Calu3 (cell line): ENCODE measurements at regions not wholly inside any gene's neighbourhood (a gene's known extent, or its start where the extent isn't known, plus 50 kb on each side); places are given as distances from the start of the nearest gene placed in this dataset.

Experiments used
- BruUV-seq: library from RNA; stranded (reverse); fragments of 400-500 nt; replicated peaks from 2 replicates; lab custom pipeline; 2021; lab: Mats Ljungman, UMichigan
- CTCF ChIA-PET: fragments of 300-600 bp; sonication (Branson Sonifier 250); formaldehyde crosslinking; loops from one replicate; lab custom pipeline; 2022; ENCODE audit warnings: antibody characterized with exemption; lab: Charles Lee
- DNase-seq: peaks from one replicate; pipeline ENCODE4 v3.0.0; 2022
- H3K27ac Mint-ChIP-seq: one replicate; pipeline ENCODE4 v1.8.0; 2022; ENCODE audit warnings: mixed read lengths; ENCODE audit not compliant: unreplicated experiment
- H3K27me3 Mint-ChIP-seq: one replicate; pipeline ENCODE4 v1.8.0; 2022; ENCODE audit warnings: mixed read lengths; ENCODE audit not compliant: unreplicated experiment
- H3K36me3 Mint-ChIP-seq: one replicate; pipeline ENCODE4 v1.8.0; 2022; ENCODE audit warnings: mild to moderate bottlenecking, moderate library complexity, mixed read lengths; ENCODE audit not compliant: insufficient read depth, unreplicated experiment
- H3K4me1 Mint-ChIP-seq: one replicate; pipeline ENCODE4 v1.8.0; 2022; ENCODE audit warnings: mild to moderate bottlenecking, low read depth, mixed read lengths; ENCODE audit not compliant: unreplicated experiment
- H3K4me3 Mint-ChIP-seq: one replicate; pipeline ENCODE4 v1.8.0; 2022; ENCODE audit warnings: mild to moderate bottlenecking, low read depth, moderate library complexity, mixed read lengths; ENCODE audit not compliant: unreplicated experiment
- H3K9me3 Mint-ChIP-seq: one replicate; pipeline ENCODE4 v1.8.0; 2022; ENCODE audit warnings: low read depth, mixed read lengths; ENCODE audit not compliant: unreplicated experiment
- intact Hi-C: fragments of 100-400 bp; cut with micrococcal nuclease; formaldehyde crosslinking; loops from one replicate; pipeline ENCODE4 v1.10.0; 2022; ENCODE audit not compliant: unreplicated experiment
- TF ChIP-seq, protein P1 (sequence below): fragments of 200-600 bp; IDR thresholded peaks from one replicate; pipeline ENCODE4 v1.8.0; 2022; ENCODE audit warnings: antibody characterized with exemption; ENCODE audit not compliant: unreplicated experiment

DNA sequence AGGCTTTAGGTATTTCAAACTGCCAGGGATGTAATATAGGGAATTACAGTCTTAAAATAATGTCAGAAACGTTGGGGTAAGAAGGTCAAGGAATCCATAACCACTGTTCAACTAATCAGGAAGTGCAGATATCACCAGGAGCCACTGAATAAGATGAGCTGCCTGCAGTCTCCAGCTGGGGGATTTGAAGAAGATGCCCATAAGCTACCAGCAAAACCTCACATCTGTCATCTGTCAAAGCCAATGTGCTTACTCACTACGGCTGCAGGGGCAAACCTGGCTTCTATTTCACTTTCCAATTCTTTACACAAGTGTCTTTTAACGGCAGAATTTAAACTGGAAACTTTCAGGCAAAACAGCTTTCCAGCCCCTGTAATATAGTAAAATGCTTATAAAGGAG, 1410.1 kb upstream of the ATXN8OS start:
- Mint-ChIP-seq H3K9me3 (no peaks in the 10 kb centered on the region), H3K27me3 (no peaks in the 10 kb centered on the region), H3K27ac (no peak overlapping the region), H3K36me3 (no peaks in the 10 kb centered on the region), H3K4me3 (no peak overlapping the region), H3K4me1 (no peaks in the 10 kb centered on the region)
- no peak for DNase-seq
- BruUV-seq: no TSS peak
- intact Hi-C loops: no loop called here
- CTCF ChIA-PET: no interaction called here
- TF ChIP-seq, protein P1, sequence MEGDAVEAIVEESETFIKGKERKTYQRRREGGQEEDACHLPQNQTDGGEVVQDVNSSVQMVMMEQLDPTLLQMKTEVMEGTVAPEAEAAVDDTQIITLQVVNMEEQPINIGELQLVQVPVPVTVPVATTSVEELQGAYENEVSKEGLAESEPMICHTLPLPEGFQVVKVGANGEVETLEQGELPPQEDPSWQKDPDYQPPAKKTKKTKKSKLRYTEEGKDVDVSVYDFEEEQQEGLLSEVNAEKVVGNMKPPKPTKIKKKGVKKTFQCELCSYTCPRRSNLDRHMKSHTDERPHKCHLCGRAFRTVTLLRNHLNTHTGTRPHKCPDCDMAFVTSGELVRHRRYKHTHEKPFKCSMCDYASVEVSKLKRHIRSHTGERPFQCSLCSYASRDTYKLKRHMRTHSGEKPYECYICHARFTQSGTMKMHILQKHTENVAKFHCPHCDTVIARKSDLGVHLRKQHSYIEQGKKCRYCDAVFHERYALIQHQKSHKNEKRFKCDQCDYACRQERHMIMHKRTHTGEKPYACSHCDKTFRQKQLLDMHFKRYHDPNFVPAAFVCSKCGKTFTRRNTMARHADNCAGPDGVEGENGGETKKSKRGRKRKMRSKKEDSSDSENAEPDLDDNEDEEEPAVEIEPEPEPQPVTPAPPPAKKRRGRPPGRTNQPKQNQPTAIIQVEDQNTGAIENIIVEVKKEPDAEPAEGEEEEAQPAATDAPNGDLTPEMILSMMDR: no peak

DNA sequence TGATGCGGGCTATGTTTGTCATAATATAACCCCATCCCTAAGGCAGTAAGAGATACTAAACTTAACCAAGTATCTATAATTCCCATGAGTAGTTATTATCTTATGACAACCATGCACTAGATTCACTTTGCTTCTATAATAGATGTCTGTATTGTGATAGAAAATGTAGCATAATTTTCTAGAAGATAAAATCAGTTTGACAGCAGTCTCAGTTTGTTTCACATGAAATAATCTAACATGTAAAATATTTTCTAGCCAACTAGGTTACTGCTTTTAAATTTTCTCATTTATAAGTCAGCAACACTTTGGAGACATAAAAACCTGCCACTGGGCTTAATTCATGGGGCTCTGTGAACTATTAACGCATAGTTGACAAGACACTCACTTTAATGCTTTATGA, 1410.7 kb upstream of the ATXN8OS start:
- no peak overlapping the region for H3K4me3 Mint-ChIP-seq
- no peaks in the 10 kb centered on the region for H3K36me3 Mint-ChIP-seq
- DNase-seq: no peak
- H3K27me3 Mint-ChIP-seq: no peaks in the 10 kb centered on the region
- no peaks in the 10 kb centered on the region for H3K9me3 Mint-ChIP-seq
- CTCF ChIA-PET: no interaction called here
- H3K4me1 Mint-ChIP-seq: no peaks in the 10 kb centered on the region
- no peak overlapping the region for H3K27ac Mint-ChIP-seq
- no TSS peak for BruUV-seq
- intact Hi-C loops: no loop called here
- TF ChIP-seq, protein P1: no peak

DNA sequence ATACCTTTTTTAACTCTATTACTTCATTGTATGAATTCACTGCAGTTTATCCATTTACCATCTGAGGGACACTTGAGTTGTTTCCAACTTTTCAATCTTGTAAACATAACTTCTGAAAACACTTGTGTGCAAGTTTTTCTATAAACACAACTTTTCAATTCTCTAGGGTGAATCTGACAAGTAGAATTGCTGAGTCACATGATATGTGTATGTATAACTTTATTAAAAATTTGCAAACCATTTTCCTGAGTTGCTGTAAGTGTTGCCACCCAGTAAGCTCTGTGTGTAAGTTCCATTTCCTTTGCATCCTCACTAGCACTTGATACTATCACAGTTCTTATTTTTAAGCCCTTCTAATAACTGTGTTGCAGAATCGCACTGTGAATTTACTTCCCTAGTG, 1415.6 kb upstream of the ATXN8OS start:
- intact Hi-C loops: no loop called here
- Mint-ChIP-seq H3K9me3 (no peaks in the 10 kb centered on the region), H3K27ac (no peak overlapping the region), H3K27me3 (no peaks in the 10 kb centered on the region), H3K4me3 (no peak overlapping the region), H3K36me3 (no peaks in the 10 kb centered on the region), H3K4me1 (no peaks in the 10 kb centered on the region)
- no TSS peak for BruUV-seq
- DNase-seq: no peak
- CTCF ChIA-PET: no interaction called here
- TF ChIP-seq, protein P1: no peak

DNA sequence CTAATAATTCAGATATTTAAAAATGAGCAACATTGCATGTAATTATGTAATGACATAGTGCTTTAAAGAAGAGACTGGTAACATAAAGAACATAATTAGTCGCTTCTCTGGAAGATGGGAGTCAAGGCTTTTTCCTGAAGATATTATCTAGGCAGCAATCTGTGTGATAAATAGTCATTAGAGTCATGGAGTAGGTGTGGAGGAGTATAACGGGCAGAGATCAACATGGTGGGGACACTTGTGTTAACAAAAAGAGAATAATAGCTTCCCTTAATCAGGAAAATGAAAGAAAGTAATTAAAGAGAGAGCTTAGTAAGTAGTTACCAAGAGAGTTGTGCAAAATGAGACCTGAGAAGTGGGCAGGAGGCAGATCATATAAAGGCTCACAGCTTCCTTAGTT, 1417.1 kb upstream of the ATXN8OS start:
- Mint-ChIP-seq H3K4me3 (no peak overlapping the region), H3K27me3 (no peaks in the 10 kb centered on the region), H3K4me1 (no peaks in the 10 kb centered on the region), H3K9me3 (no peaks in the 10 kb centered on the region), H3K36me3 (no peaks in the 10 kb centered on the region), H3K27ac (no peak overlapping the region)
- TF ChIP-seq, protein P1: no peak
- no peak for DNase-seq
- no TSS peak for BruUV-seq
- CTCF ChIA-PET: no interaction called here
- intact Hi-C loops: no loop called here
